Lung microvascular endothelial cell (primary cell): ENCODE measurements at regions not wholly inside any gene's neighbourhood (a gene's known extent, or its start where the extent isn't known, plus 50 kb on each side); places are given as distances from the start of the nearest gene placed in this dataset.
"Not testable (repeated sequence)": the region's sequence is repeated elsewhere in the genome, so short reads cannot be mapped to it uniquely, and the experiment has no call there.

ENCODE experiments used
- DNase-seq, 2 donors: peaks; one replicate each; pipeline versions ENCODE4 v3.0.0 to v3.0.0-alpha.2; 2010; ENCODE audit warnings: low read depth in 2 of 2

DNA sequence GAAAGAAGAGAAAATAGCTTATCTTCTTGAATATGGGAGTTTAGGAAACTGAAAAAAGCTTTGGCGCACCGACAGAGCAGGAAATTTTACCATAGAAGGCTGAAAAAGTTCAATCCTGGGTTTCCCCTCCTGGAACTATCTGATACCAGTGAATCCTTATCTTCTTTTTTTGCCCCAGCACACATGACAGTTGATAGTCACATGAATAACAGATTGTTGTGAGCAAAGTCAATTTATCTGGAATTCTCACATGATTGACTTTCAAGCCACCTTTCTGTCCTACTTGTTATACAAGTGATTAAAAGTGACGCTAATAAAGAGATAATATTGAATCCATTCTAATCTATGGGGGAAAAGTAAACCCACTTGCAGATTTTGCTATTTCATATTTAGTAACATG is 365.8 kb upstream of the NPVF start:
- peak in 1 of 2 donors; percentile 1 for DNase-seq

DNA sequence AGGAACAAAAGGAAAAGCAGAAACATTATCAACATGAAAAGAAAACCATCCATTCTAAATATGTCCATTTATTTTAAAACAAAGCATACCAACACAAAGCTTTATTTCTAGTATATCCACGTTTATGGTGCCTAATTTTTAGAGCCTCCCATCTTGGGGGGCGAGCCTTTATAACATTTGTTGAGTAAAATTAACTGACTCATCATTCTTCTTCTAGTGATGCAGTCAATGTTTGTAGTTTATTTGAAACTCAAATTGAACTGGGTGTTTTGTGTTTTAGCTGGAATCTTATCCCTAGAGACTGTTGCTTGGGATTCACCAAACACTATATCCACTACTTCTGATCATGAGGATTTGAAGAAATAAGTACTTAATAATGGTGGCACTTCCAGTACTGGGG is 366.4 kb upstream of the NPVF start:
- no peak for DNase-seq

DNA sequence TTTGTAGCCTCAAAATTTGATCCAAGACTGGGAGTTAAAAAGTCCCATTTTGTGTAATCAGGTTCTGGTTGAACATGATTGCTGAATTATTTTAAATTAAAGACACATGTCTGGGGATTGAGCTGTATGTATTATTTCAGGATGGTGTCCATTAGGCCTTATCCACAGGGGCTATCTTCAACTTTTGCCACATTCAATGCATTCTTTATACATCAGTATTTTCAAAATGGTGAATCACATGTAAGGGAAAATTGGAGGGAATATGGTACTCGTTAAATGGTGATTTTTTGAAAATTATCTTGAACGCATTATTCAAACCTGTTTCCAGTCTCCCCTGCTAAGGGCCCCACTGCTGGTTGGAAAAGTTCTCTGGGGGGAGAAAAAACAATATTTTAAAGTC is 367.7 kb upstream of the NPVF start:
- DNase-seq = no peak

DNA sequence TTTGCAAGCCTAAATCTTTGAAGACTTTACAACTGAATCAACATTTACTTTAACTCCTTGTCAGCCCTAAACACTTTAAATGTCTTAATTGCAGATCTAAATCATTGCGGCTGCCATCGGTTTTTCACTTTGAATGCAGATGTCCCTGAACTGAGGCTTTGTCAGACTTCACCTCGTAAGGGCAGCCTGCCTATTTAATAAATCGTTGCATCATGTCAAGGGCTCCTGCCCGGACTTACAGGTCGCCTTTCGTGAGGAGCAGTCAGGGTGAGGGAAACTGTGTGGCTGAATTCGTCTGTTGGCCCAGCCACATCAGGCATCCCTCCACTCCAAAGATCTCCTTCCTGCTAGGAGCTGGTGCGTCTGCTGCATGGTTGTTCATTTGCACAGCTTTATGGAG is 368.2 kb upstream of the NPVF start:
- no peak for DNase-seq

DNA sequence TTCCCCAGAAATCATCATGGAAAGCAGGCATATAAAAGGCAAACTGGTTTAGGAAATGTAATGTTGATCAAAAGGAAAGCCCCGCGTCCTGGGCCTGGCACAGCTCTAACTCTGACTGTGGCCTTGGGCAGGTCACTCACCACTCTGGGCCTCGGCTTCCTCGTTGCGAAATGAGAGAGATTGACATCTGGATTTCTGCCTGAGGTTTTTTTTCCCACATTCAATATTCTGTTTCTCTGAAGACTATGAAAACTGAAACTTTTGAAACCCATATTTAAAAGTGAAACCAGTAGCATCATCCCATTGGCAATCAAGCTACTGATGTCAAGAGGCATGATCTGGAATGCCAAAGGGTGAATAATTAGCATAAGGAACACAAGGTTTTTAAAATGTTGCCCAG is 369.7 kb upstream of the NPVF start:
- peak in 1 of 2 donors; percentile 81 for DNase-seq

DNA sequence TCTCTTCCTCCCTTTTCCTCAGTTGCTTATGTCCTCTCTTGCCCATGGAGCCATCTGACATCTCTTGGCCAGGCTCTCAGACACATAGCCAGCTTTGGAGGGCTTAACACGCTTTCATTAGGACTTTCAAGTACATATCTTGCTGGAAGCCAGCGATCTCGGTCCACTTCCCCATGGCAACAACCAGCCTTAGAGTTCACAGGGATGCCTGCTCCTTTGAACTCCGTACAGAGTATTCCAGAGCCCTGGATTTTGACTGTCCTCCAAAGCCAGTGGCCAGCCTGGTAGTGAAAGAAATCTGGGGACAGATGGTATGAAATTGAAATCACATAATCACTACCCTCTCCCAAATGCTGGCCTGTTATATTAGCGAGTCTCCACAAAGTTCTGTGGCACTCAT is 370.5 kb upstream of the NPVF start:
- no peak for DNase-seq

DNA sequence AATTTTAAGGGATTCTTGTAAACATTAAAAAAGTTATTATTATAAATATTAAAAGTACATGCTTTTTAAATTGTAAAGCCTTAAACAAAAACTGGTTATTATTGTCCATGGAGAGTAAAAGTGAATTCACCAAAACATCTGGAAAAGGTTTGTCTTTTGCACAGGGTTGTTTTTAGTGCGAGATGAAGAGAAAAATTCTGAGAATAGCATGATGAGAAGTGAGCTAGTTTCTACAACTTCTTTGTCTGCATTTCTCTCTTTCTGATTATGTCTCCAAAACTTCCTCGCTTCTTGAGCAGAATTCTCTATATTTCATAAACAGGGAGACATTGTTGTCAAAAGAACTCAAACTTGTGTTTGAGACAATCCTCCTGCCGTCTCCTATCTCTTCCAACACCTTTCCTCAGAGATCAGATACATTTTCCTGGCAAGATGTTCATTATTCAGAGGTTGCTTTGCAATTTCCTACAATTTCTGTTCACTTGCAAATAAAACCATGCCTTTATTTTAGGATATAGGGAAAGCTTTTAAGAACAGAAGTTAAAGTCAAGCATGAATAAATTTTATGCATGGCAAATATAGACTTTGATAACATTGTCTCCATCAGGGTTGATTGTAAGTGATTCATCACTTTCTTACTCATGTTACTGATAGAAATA is 372.1 kb upstream of the NPVF start:
- no peak for DNase-seq

DNA sequence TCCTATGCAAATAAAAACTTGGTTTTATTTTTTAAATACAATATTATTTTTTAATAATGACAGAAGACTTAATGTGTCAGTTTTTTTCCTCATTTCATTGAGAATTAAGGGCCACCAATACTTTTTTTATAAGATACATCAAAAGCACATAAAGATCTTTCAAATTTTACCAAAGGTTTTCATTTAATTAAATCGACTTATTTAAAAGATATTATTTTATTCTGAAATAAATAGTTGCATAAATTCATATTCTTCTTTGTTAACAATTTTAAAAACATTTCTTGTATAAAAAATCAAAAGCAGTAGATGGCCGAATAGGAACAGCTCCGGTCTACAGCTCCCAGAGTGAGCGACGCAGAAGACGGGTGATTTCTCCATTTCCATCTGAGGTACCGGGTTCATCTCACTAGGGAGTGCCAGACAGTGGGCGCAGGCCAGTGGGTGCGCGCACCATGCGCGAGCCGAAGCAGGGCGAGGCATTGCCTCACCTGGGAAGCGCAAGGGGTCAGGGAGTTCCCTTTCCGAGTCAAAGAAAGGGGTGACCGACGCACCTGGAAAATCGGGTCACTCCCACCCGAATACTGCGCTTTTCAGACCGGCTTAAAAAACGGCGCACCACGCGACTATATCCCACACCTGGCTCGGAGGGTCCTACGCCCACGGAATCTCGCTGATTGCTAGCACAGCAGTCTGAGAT is 374.6 kb upstream of the NPVF start:
- DNase-seq = not testable (repeated sequence)

DNA sequence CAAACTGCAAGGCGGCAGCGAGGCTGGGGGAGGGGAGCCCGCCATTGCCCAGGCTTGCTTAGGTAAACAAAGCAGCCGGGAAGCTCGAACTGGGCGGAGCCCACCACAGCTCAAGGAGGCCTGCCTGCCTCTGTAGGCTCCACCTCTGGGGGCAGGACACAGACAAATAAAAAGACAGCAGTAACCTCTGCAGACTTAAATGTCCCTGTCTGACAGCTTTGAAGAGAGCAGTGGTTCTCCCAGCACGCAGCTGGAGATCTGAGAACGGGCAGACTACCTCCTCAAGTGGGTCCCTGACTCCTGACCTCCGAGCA is 375.1 kb upstream of the NPVF start:
- DNase-seq = not testable (repeated sequence)

DNA sequence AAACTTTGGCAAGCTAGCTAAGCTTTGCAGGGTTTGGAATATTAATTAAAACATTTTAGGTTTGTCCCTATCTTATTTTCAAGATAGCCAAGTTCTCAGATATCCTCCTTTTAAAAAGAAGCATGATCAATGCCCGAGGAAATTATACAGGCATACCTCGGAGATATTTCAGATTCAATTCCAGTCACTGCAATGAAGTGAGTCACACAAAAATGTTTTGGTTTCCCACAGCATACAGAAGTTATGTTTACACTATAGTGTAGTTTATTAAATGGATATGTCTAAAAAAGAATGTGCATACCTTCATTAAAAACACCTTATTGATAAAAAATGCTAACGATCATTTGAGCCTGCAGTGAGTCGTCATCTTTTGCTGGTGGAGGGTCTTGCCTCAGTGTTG is 382.9 kb upstream of the NPVF start:
- no peak for DNase-seq

DNA sequence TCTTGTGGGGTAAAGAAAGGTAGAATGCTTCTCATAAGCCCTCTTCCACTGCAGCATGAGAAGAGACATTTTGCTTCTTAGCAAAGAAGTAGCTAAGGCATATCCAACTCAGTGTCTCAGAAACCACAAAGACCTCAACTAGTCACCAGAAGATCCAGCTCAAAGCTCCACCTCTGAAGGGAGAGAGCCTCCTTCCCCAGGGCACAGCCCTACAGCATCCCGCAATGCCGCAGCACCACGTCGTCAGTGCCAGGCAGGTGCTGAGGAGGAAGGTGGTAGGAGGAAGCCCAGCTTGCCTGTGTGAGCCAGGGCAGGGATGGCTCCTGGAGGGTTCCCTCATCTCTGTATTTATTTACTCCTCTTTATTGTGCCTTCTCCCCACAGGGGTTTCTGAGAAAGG is 385.6 kb upstream of the NPVF start:
- no peak for DNase-seq

DNA sequence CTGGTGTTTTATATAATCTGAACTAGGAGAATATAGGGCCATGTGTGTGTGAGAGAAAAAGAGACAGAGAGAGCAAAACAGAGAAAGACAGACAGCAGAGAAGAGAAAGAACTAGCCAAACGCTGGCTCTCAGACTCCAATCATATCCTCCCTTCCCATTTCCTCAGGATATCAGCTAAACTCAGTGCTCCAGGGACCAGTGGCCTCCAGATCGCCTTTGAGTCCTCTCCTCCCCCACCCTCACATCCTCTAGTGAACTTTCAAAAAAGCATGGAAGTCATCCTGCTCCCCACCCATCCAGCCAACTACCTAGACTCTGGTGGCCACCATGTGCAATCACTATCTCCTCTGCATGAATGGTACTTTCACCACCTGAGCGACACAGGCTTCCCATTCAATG is 386.1 kb upstream of the NPVF start:
- no peak for DNase-seq

DNA sequence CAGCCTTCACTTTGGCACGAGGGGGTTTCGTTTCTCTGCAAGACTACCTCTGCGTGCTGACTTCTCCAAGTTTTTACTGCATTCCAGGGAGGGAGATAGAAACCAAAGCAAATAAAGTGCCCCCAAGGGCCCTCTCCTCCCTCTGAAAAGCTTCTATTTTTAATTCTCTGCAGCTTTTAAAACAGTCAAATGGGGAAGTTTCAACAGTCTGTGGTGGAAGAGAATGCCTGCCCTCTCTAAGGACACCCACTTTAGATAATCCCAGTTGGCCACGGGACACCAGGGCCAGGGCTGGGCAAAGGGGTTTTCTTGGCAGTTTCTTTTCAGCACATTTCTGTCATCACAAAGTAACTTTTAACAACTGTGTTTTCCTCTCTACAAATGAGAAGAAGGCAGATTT is 386.7 kb upstream of the NPVF start:
- no peak for DNase-seq

DNA sequence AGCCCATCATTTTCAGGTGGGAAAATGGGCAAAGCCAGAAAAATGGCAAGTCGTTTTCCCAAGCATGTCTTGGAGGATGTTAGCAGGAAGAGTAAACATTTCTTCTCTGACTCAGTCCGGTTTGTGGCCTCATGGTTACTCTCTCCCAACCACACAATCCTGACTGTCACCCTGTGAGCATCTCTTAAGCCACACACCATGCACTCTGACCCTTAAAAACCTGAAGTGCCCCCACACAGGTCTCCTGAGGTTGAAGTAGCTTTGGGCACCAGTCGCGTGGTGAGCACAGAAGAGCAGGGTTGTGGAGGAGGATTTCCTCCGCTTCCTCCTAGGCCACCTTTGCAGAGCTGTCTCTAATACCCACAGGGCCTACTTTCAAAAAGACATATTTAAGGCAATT is 387.3 kb upstream of the NPVF start:
- no peak for DNase-seq

DNA sequence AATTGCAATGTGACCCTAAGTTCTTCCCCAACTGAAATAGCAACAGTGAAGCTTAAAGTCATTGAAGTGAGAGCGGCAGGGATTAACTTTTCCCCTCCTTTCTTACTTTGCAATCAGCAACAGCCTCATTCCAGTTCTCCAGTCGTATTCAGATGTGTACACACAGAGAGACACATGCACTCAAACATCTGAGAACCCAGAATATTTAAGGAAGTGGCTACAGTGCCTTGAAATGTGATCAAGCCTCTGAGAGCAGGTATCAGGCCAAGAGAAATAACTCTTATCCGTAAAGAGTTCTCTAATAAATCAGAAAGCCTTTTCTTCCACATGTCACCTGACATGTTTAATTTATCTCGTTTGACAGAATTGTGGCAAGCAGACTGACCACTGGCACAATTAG is 388.9 kb upstream of the NPVF start:
- DNase-seq = no peak

DNA sequence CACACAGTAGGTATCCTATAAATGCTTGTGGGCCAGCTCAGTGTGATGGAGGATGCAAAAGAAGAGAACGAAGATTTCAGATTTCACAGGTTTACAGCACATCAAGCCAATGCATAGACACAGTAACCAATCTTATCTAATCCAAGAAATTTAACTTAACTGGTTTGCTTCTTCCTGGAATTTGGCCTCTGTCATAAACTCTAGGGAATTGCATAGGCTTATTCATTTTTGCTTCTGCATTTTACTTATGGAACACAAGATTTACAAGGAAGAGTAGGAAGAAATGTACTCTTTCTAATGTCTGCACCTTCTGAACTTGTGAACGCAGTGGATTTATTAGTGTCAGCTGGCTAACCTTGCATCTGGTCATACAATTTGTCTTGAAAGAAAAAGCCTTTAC is 389.4 kb upstream of the NPVF start:
- no peak for DNase-seq

DNA sequence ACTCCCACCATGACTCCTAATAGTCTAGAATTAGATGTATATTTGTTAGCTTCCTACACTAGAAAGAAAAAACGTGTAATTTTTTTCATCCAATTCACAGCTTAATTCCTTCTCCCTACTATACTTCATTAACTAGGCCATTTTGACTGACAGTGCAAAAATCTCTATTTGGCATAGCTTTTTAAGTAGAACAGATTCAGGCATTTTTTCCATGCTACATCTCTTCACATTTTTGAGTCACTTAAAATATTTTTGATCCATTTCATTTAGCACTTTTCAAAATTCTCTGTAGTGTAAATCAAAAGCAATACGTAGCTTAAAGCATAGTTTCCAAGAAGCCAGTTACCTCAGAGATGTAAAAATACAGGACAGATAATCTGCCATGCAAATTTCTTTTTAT is 391.1 kb upstream of the NPVF start:
- DNase-seq = no peak

DNA sequence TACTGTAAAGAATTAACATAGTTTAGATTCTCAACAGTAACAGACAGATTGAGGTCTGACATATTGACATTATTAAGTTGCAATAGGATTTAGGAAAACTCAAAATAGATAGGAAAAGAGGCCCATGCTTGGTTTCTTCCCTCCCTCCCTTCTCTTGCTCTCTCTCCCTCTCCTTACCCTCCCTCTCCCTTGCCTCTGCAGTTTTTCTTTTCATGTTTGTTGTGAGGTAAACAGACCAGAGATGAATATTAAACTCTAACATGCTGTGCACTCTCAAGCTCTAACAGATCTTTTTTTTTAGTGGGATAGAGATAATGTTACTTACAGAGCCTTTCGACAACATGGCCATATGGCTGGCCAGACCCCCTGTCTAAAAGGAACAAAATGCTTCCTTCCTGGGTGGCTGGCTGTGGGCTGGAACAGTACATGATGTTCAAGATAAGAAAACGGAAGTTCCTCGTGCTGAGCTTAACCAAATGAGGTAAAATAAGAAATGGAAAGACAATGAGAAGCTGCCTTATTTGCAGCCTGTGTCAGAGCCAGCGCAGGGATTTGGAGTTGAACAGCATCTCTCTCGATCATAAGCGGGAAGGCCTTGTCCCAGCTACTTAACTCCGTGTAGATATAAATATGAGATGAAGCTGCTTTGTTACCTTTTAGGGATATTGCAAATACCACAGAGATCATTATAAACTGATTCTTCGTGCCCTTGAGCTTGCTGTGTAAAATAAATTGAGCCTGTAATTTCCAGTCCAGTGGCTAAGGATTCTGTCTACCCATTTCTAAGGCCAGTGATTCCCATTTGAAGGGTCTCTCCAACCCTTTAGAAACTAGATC is 391.9 kb upstream of the NPVF start:
- no peak for DNase-seq

DNA sequence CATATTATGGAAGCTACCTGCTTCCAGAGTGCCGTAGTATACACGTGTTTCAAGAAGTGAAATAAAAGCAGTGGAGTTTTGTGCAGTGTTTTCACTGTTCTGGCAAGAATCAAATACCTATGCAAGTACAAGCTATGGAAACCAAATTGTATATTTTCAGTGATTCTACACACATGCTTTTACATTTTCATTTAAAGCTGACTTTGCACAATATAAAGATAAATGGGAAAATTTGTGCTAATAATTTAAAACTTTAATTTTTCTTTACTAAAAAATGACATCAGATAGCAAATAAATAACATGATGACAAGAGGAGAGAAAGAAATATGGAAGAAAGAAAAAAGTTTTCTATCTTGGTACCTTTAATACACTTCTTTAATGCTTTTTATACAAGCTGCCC is 393.7 kb upstream of the NPVF start:
- DNase-seq = no peak

DNA sequence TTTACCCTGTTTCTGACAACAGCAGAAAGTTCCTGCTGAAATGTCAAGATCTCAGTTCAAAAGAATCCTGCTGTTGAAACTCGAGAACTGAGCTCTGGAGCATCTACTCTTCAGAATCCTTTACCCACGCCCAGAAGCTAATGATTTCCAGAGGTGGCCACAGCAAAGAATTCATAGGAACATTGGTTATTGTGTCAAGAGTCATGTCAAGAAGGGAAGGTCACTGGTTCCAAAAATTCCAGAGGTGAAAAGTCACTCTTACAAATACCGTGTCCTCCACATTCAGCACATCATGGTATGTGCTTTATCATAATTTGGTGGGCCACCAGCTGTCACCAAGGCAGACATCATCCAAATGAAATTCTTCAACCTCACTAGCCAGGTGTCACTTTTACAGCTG is 394.4 kb upstream of the NPVF start:
- no peak for DNase-seq

DNA sequence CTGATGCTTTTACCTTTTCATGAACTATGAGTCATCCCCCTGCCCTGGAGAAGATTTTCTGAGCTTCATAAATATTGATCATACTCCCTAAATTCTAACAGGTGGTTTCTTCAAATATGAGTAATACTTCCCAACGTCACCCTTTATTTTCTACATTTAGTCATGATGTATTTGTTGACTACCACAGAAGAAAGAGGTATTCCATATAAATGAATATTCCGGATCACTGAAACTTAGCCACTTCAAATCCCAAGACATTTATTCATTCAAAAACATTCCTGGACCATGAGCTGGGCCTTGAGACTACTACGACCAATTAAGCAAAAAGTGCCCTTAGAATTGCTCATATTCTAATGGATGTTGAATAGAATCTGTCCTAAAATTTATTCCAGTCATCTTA is 395.8 kb upstream of the NPVF start:
- DNase-seq = no peak

DNA sequence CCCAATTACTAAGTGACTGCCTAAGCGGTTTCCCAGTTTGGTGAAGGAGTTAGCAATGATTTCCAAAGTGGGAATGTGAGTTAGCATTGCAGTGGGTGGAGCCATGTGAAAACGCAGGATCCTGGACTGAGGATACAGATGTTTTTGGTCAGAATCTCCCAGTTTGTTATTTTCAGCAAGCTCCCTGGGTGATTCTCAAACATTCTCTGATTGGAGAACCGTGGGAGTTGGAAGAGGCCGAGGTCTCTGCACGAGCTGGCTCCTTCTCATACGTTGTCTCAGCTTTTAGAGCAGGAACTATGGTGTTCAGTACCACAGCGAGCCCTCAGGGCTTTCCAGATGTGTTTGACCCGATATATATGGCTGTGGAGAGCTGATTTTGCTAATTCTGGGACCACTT is 396.5 kb upstream of the NPVF start:
- no peak for DNase-seq
